ENCODE measurements at regions not wholly inside any gene's neighbourhood (a gene's known extent, or its start where the extent isn't known, plus 50 kb on each side); places are given as distances from the start of the nearest gene placed in this dataset.

GRCh38 chr17:14016858-14017257 is 52.4 kb upstream of the COX10 start (continued):
- TF ChIP-seq CHD7 (IDR thresholded peaks at IDR 0.05; ENCODE audit: insufficient replicate concordance, low read length) (no peak), YY1 (IDR thresholded peaks at IDR 0.05; ENCODE audit: low read depth, low read length) (no peak), GTF2F1 (IDR thresholded peaks at IDR 0.05; ENCODE audit: borderline replicate concordance, low read depth, low read length) (no peak), CBX8 (IDR thresholded peaks at IDR 0.05; ENCODE audit: borderline replicate concordance, low read depth, low read length) (no peak), SIN3A (conservative IDR thresholded peaks at IDR 0.05 in 1 of 2, IDR thresholded peaks at IDR 0.05 in 1 of 2; ENCODE audit: low read depth in 1 of 2, low read length in 2 of 2) (no peak), SIX5 (IDR thresholded peaks at IDR 0.05; ENCODE audit: low read depth, low read length) (no peak), PHF8 (conservative IDR thresholded peaks at IDR 0.05; ENCODE audit: low read depth, low read length) (no peak), RAD21 (IDR thresholded peaks at IDR 0.05 in 1 of 2, conservative IDR thresholded peaks at IDR 0.05 in 1 of 2; ENCODE audit: low read depth in 2 of 2, low read length in 2 of 2) (no peak), RXRA (IDR thresholded peaks at IDR 0.05; ENCODE audit: insufficient read depth, low read depth, low read length) (no peak), TCF12 (IDR thresholded peaks at IDR 0.05; ENCODE audit: low read depth, low read length) (no peak), POLR2AphosphoS5 (IDR thresholded peaks at IDR 0.05; ENCODE audit: low read depth, low read length) (no peak), EGR1 (IDR thresholded peaks at IDR 0.05; ENCODE audit: borderline replicate concordance, low read depth, low read length) (no peak)

Measured in H1 (cell line).